Testis (tissue), 2 donors: ENCODE measurements at regions not wholly inside any gene's neighbourhood (a gene's known extent, or its start where the extent isn't known, plus 50 kb on each side); places are given as distances from the start of the nearest gene placed in this dataset.

Experiments
- DNase-seq: peaks from one replicate; pipeline ENCODE4 v3.0.0-alpha.2; 2019
- H3K27ac ChIP-seq, 2 donors: fragments of 200-600 bp; sonication (generic); one replicate each; pipeline ENCODE4 v1.5.1; 2019
- H3K27me3 ChIP-seq: fragments of 200-600 bp; sonication (generic); one replicate; pipeline ENCODE4 v1.5.1; 2019
- H3K36me3 ChIP-seq: fragments of 200-600 bp; sonication (generic); one replicate; pipeline ENCODE4 v1.5.1; 2017; ENCODE audit warnings: low read depth; ENCODE audit errors: missing control alignments
- H3K4me1 ChIP-seq: fragments of 200-600 bp; sonication (generic); one replicate; pipeline ENCODE4 v1.5.1; 2019
- H3K4me3 ChIP-seq, 2 donors: fragments of 200-600 bp; sonication (generic); one replicate each; pipeline ENCODE4 v1.5.1; 2017 to 2019
- H3K9me3 ChIP-seq: fragments of 200-600 bp; sonication (generic); one replicate; pipeline ENCODE4 v1.5.1; 2017
- CTCF ChIP-seq, 3 experiments: fragments of 450-650 bp in 2 of 3; fragments of 200-600 bp in 1 of 3; sonication (generic) in 1 of 3; IDR thresholded peaks; one replicate each; pipeline ENCODE4 v1.5.1; 2016 to 2019; ENCODE audit warnings: antibody characterized with exemption in 3 of 3, mild to moderate bottlenecking in 2 of 3, moderate library complexity in 1 of 3
- POLR2A ChIP-seq: fragments of 450-650 bp; IDR thresholded peaks from one replicate; pipeline ENCODE4 v1.6.1; 2017; ENCODE audit warnings: antibody characterized with exemption, mild to moderate bottlenecking, moderate library complexity
- WGBS, 2 donors: methylation state at CpG; one replicate each; pipeline ENCODE4 v1.1.5; 2018; 5-methylcytosine and 5-hydroxymethylcytosine counted together
- intact Hi-C: fragments of 100-400 bp; cut with DNase I; formaldehyde crosslinking; loops from one replicate; pipeline ENCODE4 v1.15.1; 2023; ENCODE audit warnings: low total_unique reads

- no peak overlapping the region for H3K27ac ChIP-seq
- TF ChIP-seq POLR2A (no peak), CTCF (IDR thresholded peaks at IDR 0.05) (no peak)
- no peak for DNase-seq
- H3K9me3 ChIP-seq = no peaks in the 10 kb centered on the region
- H3K27me3 ChIP-seq = no peaks in the 10 kb centered on the region
- intact Hi-C loops = no loop called here
- 65 to 77% methylated on average over 4 of the region's 4 CpGs for WGBS, 2 donors
- H3K4me1 ChIP-seq = no peaks in the 10 kb centered on the region
- no peaks in the 10 kb centered on the region for H3K36me3 ChIP-seq
- H3K4me3 ChIP-seq = no peak overlapping the region
These were observed 341.4 kb downstream of the RAB28 start for GRCh38 chr4:13142726-13143125.

- no peak for DNase-seq
- H3K27me3 ChIP-seq = no peaks in the 10 kb centered on the region
- WGBS, 2 donors = 88 to 94% methylated on average over 1 of the region's 1 CpG
- H3K4me3 ChIP-seq = no peak overlapping the region
- H3K4me1 ChIP-seq = no peaks in the 10 kb centered on the region
- intact Hi-C loops = no loop called here
- no peak for TF ChIP-seq POLR2A
- TF ChIP-seq CTCF (IDR thresholded peaks at IDR 0.05) = no peak
- no peaks in the 10 kb centered on the region for H3K36me3 ChIP-seq
- no peak overlapping the region for H3K27ac ChIP-seq
- H3K9me3 ChIP-seq = no peaks in the 10 kb centered on the region
These were observed 341.9 kb downstream of the RAB28 start for GRCh38 chr4:13142191-13142590.

- intact Hi-C loops = no loop called here
- Histone ChIP-seq H3K27ac (no peak overlapping the region), H3K4me3 (no peak overlapping the region), H3K36me3 (no peaks in the 10 kb centered on the region), H3K9me3 (no peaks in the 10 kb centered on the region), H3K27me3 (no peaks in the 10 kb centered on the region), H3K4me1 (no peaks in the 10 kb centered on the region)
- DNase-seq = no peak
- no peak for TF ChIP-seq CTCF (IDR thresholded peaks at IDR 0.05)
- TF ChIP-seq POLR2A = no peak
- WGBS, 2 donors = 60 to 76% methylated on average over 2 of the region's 2 CpGs
These were observed 346.8 kb downstream of the RAB28 start for GRCh38 chr4:13137390-13137789.

- intact Hi-C loops = no loop called here
- H3K9me3 ChIP-seq = no peaks in the 10 kb centered on the region
- DNase-seq = no peak
- no peak overlapping the region for H3K4me3 ChIP-seq
- 94 to 100% methylated on average over 1 to 4 of the region's 4 CpGs for WGBS, 2 donors
- no peaks in the 10 kb centered on the region for H3K27me3 ChIP-seq
- TF ChIP-seq POLR2A (no peak), CTCF (IDR thresholded peaks at IDR 0.05) (no peak)
- H3K4me1 ChIP-seq = no peaks in the 10 kb centered on the region
- no peaks in the 10 kb centered on the region for H3K36me3 ChIP-seq
- no peak overlapping the region for H3K27ac ChIP-seq
These were observed 350.4 kb downstream of the RAB28 start for GRCh38 chr4:13133700-13134099.

- Histone ChIP-seq H3K9me3 (no peaks in the 10 kb centered on the region), H3K27ac (no peak overlapping the region), H3K27me3 (no peaks in the 10 kb centered on the region), H3K4me1 (peaks cover 4% of the 10 kb centered on the region), H3K4me3 (no peak overlapping the region), H3K36me3 (no peaks in the 10 kb centered on the region)
- WGBS, 2 donors = 61 to 65% methylated on average over 3 of the region's 3 CpGs
- TF ChIP-seq CTCF (IDR thresholded peaks at IDR 0.05) (no peak), POLR2A (no peak)
- intact Hi-C loops = no loop called here
- DNase-seq = no peak
These were observed 353.3 kb downstream of the RAB28 start for GRCh38 chr4:13130848-13131247.
